Stimulated activated naive CD4-positive, alpha-beta T cell treated with Interleukin-2 at 50 U/mL for 16 hours (primary cell): ENCODE measurements at regions not wholly inside any gene's neighbourhood (a gene's known extent, or its start where the extent isn't known, plus 50 kb on each side); places are given as distances from the start of the nearest gene placed in this dataset.

ENCODE experiments used
- DNase-seq: peaks from one replicate; lab custom pipeline; 2025; lab: John Stamatoyannopoulos, UW

GRCh38 chr2:129439406-129440302 is 539.8 kb upstream of the RAB6C start:
- no peak for DNase-seq

GRCh38 chr2:129441610-129442009 is 537.9 kb upstream of the RAB6C start:
- no peak for DNase-seq

- no peak for DNase-seq
These were observed 536.1 kb upstream of the RAB6C start for GRCh38 chr2:129443235-129443864.

GRCh38 chr2:129443865-129444739 is 535.4 kb upstream of the RAB6C start:
- no peak for DNase-seq

GRCh38 chr2:129444751-129445150 is 534.7 kb upstream of the RAB6C start:
- no peak for DNase-seq

- no peak for DNase-seq
These were observed 522.8 kb upstream of the RAB6C start for GRCh38 chr2:129456691-129457090.

GRCh38 chr2:129457277-129457818 is 522.1 kb upstream of the RAB6C start:
- no peak for DNase-seq

GRCh38 chr2:129458006-129458405 is 521.5 kb upstream of the RAB6C start:
- DNase-seq, result no peak

- no peak for DNase-seq
These were observed 521.0 kb upstream of the RAB6C start for GRCh38 chr2:129458436-129458835.

- no peak for DNase-seq
These were observed 520.1 kb upstream of the RAB6C start for GRCh38 chr2:129459200-129459876.

GRCh38 chr2:129459881-129460280 is 519.6 kb upstream of the RAB6C start:
- DNase-seq, result no peak

- no peak for DNase-seq
These were observed 518.9 kb upstream of the RAB6C start for GRCh38 chr2:129460299-129461198.

GRCh38 chr2:129462349-129462748 is 517.1 kb upstream of the RAB6C start:
- DNase-seq, result no peak

GRCh38 chr2:129462967-129463366 is 516.5 kb upstream of the RAB6C start:
- no peak for DNase-seq

- DNase-seq, result no peak
These were observed 515.4 kb upstream of the RAB6C start for GRCh38 chr2:129464036-129464435.

GRCh38 chr2:129464631-129465030 is 514.8 kb upstream of the RAB6C start:
- no peak for DNase-seq

- no peak for DNase-seq
These were observed 514.4 kb upstream of the RAB6C start for GRCh38 chr2:129465045-129465444.

- no peak for DNase-seq
These were observed 513.1 kb upstream of the RAB6C start for GRCh38 chr2:129466389-129466788.

GRCh38 chr2:129467012-129467779 is 512.3 kb upstream of the RAB6C start:
- DNase-seq, result no peak

- no peak for DNase-seq
These were observed 511.5 kb upstream of the RAB6C start for GRCh38 chr2:129467941-129468340.
